Right lobe of liver (tissue), 6 donors: ENCODE measurements at regions not wholly inside any gene's neighbourhood (a gene's known extent, or its start where the extent isn't known, plus 50 kb on each side); places are given as distances from the start of the nearest gene placed in this dataset.

Source experiments
- ATAC-seq, 4 donors: fragments of 200-7000 bp; cut with Tn5 transposase; one replicate each; pipeline ENCODE4 v1.9.1; 2020; ENCODE audit warnings: mild to moderate bottlenecking in 4 of 4, moderate library complexity in 4 of 4
- DNase-seq, 3 donors: peaks; one replicate each; pipeline ENCODE4 v3.0.0-alpha.2; 2020
- H3K27ac ChIP-seq, 3 donors: fragments of 200-600 bp; one replicate each; pipeline ENCODE4 v1.8.0; 2022
- H3K27me3 ChIP-seq, 2 donors: fragments of 200-600 bp; one replicate each; pipeline ENCODE4 v1.8.0; 2022
- H3K36me3 ChIP-seq, 4 donors: fragments of 200-600 bp; sonication (generic) in 1 of 4; one replicate each; pipeline versions ENCODE4 v1.5.1 to v1.8.0; 2017 to 2022; ENCODE audit warnings: control low read depth in 1 of 4
- H3K4me1 ChIP-seq, 4 donors: fragments of 200-600 bp; sonication (generic) in 1 of 4; one replicate each; pipeline versions ENCODE4 v1.5.1 to v1.8.0; 2017 to 2022; ENCODE audit warnings: control low read depth in 1 of 4
- H3K4me3 ChIP-seq, 3 donors: fragments of 200-600 bp; one replicate each; pipeline ENCODE4 v1.8.0; 2022
- H3K9me3 ChIP-seq, 4 donors: fragments of 200-600 bp; sonication (generic) in 1 of 4; one replicate each; pipeline versions ENCODE4 v1.5.1 to v1.8.0; 2017 to 2022; ENCODE audit warnings: control low read depth in 1 of 4
- POLR2A ChIP-seq: fragments of 450-650 bp; IDR thresholded peaks from one replicate; pipeline ENCODE4 v1.6.1; 2017; ENCODE audit warnings: antibody characterized with exemption, mild to moderate bottlenecking
- WGBS: methylation state at CpG from one replicate; pipeline ENCODE4 v1.1.6; 2018; ENCODE audit warnings: low coverage, low lambda C conversion rate; ENCODE audit not compliant: insufficient coverage; ENCODE audit errors: missing lambda C conversion rate; 5-methylcytosine and 5-hydroxymethylcytosine counted together
- intact Hi-C, 2 donors: fragments of 100-400 bp; cut with DNase I; formaldehyde crosslinking; loops; one replicate each; pipeline versions ENCODE4 v1.11.2 to v1.14.1; 2022
- TF ChIP-seq, protein P1 (sequence below), 4 donors: fragments of 200-600 bp in 3 of 4; fragments of 450-650 bp in 1 of 4; IDR thresholded peaks; one replicate each; pipeline versions ENCODE4 v1.5.1 to v1.8.0; 2016 to 2022; ENCODE audit warnings: antibody characterized with exemption in 4 of 4, mild to moderate bottlenecking in 2 of 4
- donor health status: DM: no; HTN: yes; CAD: no.
- donor health status: DM: no; HTN: no; CAD: no.
- donor health status: DM: no; HTN: no; CAD: no.
- donor health status: DM: no; HTN: yes; CAD: no.
- donor health status: DM: no; HTN: yes; CAD: no.

- Histone ChIP-seq H3K27me3 (no peaks in the 10 kb centered on the region), H3K4me3 (no peak overlapping the region), H3K9me3 (no peaks in the 10 kb centered on the region), H3K4me1 (no peaks in the 10 kb centered on the region), H3K36me3 (no peaks in the 10 kb centered on the region), H3K27ac (no peak overlapping the region)
- DNase-seq (no peak), ATAC-seq (no peak)
- intact Hi-C loops: no loop called here
- TF ChIP-seq, protein P1, sequence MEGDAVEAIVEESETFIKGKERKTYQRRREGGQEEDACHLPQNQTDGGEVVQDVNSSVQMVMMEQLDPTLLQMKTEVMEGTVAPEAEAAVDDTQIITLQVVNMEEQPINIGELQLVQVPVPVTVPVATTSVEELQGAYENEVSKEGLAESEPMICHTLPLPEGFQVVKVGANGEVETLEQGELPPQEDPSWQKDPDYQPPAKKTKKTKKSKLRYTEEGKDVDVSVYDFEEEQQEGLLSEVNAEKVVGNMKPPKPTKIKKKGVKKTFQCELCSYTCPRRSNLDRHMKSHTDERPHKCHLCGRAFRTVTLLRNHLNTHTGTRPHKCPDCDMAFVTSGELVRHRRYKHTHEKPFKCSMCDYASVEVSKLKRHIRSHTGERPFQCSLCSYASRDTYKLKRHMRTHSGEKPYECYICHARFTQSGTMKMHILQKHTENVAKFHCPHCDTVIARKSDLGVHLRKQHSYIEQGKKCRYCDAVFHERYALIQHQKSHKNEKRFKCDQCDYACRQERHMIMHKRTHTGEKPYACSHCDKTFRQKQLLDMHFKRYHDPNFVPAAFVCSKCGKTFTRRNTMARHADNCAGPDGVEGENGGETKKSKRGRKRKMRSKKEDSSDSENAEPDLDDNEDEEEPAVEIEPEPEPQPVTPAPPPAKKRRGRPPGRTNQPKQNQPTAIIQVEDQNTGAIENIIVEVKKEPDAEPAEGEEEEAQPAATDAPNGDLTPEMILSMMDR (IDR thresholded peaks at IDR 0.05): no peak
- TF ChIP-seq POLR2A: no peak
- 81% methylated on average over 4 of the region's 7 CpGs for WGBS
These were observed 286.2 kb upstream of the SALL3 start for GRCh38 chr18:78693429-78693828.

- Histone ChIP-seq H3K27ac (no peak overlapping the region), H3K9me3 (no peaks in the 10 kb centered on the region), H3K4me1 (no peaks in the 10 kb centered on the region), H3K27me3 (no peaks in the 10 kb centered on the region), H3K4me3 (no peak overlapping the region), H3K36me3 (no peaks in the 10 kb centered on the region)
- ATAC-seq (no peak), DNase-seq (no peak)
- intact Hi-C loops: no loop called here
- no peak for TF ChIP-seq POLR2A
- TF ChIP-seq, protein P1 (IDR thresholded peaks at IDR 0.05): no peak
- WGBS: 77% methylated on average over 19 of the region's 21 CpGs
These were observed 282.8 kb upstream of the SALL3 start for GRCh38 chr18:78696698-78697435.

DNA sequence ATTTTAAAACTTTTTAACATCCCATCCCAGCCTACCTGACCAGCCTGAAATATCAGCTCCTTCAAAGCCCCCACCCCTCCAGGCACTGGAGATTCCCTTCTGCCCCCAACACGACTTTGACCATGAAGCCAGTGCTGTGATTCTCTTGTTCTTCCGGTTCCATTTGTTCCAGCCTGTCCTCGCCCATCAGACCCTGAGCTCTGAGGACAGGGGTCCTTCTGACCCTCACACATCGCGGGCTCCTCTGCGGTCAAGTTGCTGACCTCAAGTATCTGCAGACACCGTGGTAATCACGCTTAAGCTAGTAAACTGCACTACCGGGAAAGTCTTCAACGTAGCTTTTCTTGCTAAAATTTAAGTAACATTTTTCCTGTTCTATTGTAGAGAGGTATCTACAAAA lies 282.2 kb upstream of the SALL3 start:
- no peaks in the 10 kb centered on the region for H3K4me1 ChIP-seq
- no peaks in the 10 kb centered on the region for H3K9me3 ChIP-seq
- TF ChIP-seq POLR2A: no peak
- ATAC-seq: no peak
- H3K4me3 ChIP-seq: no peak overlapping the region
- WGBS: 68% methylated on average over 9 of the region's 10 CpGs
- H3K36me3 ChIP-seq: no peaks in the 10 kb centered on the region
- H3K27ac ChIP-seq: no peak overlapping the region
- no peak for DNase-seq
- no peaks in the 10 kb centered on the region for H3K27me3 ChIP-seq
- intact Hi-C loops: no loop called here

DNA sequence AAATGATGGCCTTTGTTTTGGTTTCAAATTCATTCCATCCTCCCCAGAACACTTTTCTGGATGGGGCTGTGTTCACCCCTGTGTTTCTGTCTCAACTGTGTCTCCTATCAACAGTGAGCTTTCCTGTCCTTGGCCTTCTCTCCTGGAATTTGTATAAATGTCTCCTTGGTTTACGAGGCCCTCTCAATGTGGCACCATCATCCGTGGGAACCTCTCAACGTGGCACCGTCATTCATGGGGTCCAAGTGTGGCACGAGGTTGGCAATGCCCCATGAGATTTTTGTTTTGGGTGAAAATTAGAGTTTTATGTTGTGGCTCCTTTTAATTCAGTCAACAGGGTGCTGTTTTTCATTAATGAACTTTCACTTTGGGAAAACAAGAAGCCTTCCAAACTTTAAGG lies 280.7 kb upstream of the SALL3 start:
- no peaks in the 10 kb centered on the region for H3K4me1 ChIP-seq
- TF ChIP-seq, protein P1 (IDR thresholded peaks at IDR 0.05): no peak
- TF ChIP-seq POLR2A: no peak
- 40% methylated on average over 5 of the region's 5 CpGs for WGBS

DNA sequence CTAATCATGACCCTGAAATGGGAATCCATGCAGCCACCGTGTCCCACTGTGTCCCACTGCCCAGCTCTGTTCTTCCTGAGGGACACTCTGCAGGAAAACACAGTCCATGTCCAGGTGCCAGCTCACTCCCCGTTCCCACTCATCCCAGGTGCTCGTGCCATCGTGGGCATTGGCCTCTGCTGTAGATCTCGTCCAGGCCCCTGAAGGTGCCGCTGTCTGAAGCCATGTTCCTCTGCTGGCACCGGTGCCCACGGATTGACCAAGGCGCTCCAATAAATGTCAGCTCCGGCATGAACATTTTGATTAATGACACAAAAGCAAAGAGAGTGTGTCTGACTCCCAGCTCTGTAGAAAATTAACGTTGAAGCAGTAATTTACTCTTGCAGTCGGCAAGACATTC lies 280.1 kb upstream of the SALL3 start:
- H3K9me3 ChIP-seq: no peaks in the 10 kb centered on the region
- H3K27ac ChIP-seq: no peak overlapping the region
- WGBS: 73% methylated on average over 11 of the region's 12 CpGs
- intact Hi-C loops: no loop called here
- H3K4me1 ChIP-seq: no peaks in the 10 kb centered on the region
- no peaks in the 10 kb centered on the region for H3K27me3 ChIP-seq
- TF ChIP-seq POLR2A: no peak
- TF ChIP-seq, protein P1 (IDR thresholded peaks at IDR 0.05): no peak
- H3K4me3 ChIP-seq: no peak overlapping the region
- no peaks in the 10 kb centered on the region for H3K36me3 ChIP-seq
- DNase-seq (no peak), ATAC-seq (no peak)

More for the DNA sequence above, 280.7 kb upstream of the SALL3 start:
- Histone ChIP-seq H3K27me3 (no peaks in the 10 kb centered on the region), H3K4me3 (no peak overlapping the region), H3K9me3 (no peaks in the 10 kb centered on the region), H3K36me3 (no peaks in the 10 kb centered on the region), H3K27ac (no peak overlapping the region)
- DNase-seq: no peak
- intact Hi-C loops: no loop called here
- ATAC-seq: no peak
